HCT116 (cell line): ENCODE measurements at regions not wholly inside any gene's neighbourhood (a gene's known extent, or its start where the extent isn't known, plus 50 kb on each side); places are given as distances from the start of the nearest gene placed in this dataset.

Experiments
- CTCF ChIP-seq, 3 experiments: fragments of 200-600 bp in 1 of 3; sonication (generic) in 1 of 3; IDR thresholded peaks in 2 of 3; conservative IDR thresholded peaks in 1 of 3; 2 replicates each; pipeline ENCODE4 v1.5.1; 2012 to 2017; ENCODE audit warnings: low read depth in 2 of 3, low read length in 2 of 3, antibody characterized with exemption in 1 of 3, borderline replicate concordance in 1 of 3, control low read depth in 1 of 3, mild to moderate bottlenecking in 1 of 3, mixed read lengths in 1 of 3, mixed run types in 1 of 3, moderate library complexity in 1 of 3; ENCODE audit not compliant: insufficient read depth in 1 of 3
- EZH2 ChIP-seq: fragments of 200-600 bp; sonication (generic); IDR thresholded peaks from 2 replicates; pipeline ENCODE4 v1.6.1; 2017; ENCODE audit warnings: antibody characterized with exemption, mixed run types
- POLR2A ChIP-seq: IDR thresholded peaks from 2 replicates; pipeline ENCODE4 v1.7.0; 2011; ENCODE audit warnings: borderline replicate concordance; ENCODE audit not compliant: insufficient read depth, insufficient read length; ENCODE audit errors: extremely low read depth
- REST ChIP-seq: IDR thresholded peaks from 2 replicates; pipeline ENCODE4 v1.6.1; 2012; ENCODE audit warnings: low read depth
- TCF7L2 ChIP-seq: IDR thresholded peaks from 2 replicates; pipeline ENCODE4 v1.7.0; 2011; ENCODE audit warnings: borderline replicate concordance, inconsistent platforms; ENCODE audit not compliant: insufficient read depth, insufficient read length; ENCODE audit errors: extremely low read depth

GRCh38 chr2:130261099-130261498 is 62.9 kb upstream of the TUBA3E start:
- TF ChIP-seq POLR2A (no peak), CTCF (IDR thresholded peaks at IDR 0.05 in 2 of 3, conservative IDR thresholded peaks at IDR 0.05 in 1 of 3; ENCODE audit: borderline replicate concordance in 1 of 3, insufficient read depth in 1 of 3, low read depth in 2 of 3, low read length in 2 of 3) (no peak), TCF7L2 (no peak), EZH2 (no peak), REST (no peak)
